ENCODE measurements at regions not wholly inside any gene's neighbourhood (a gene's known extent, or its start where the extent isn't known, plus 50 kb on each side); places are given as distances from the start of the nearest gene placed in this dataset.

DNA sequence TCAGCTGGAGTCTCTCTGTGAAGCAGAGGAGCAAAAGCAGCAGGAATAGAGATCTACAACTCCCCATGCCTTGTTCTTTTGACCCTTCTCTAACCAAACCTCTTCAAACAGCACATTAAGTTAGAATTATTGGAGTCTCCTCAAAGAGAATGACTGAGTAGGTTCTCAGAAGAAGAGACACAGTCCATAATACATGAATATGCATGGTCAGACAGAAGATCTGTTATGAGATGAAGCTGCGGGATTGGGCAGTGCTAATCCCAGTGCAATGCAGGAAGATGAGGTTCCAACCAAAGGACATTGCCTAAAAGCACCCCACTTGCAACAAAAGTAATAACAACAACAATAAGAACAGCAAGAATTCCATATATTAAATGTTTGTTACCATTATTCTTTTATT is 887.9 kb upstream of the TENM4 start:
- intact Hi-C loops (cut with DNase I; ENCODE audit: low total_unique reads) (no loop called here), in situ Hi-C loops (cut with MboI; ENCODE audit: low sequenced_read_pairs in 4 of 4) (no loop called here)
- DNase-seq = no peak
- Histone ChIP-seq H3K27ac (no peak overlapping the region), H3K4me1 (no peaks in the 10 kb centered on the region), H3K9me3 (no peaks in the 10 kb centered on the region), H3K4me3 (no peak overlapping the region), H3K27me3 (no peaks in the 10 kb centered on the region), H3K36me3 (no peaks in the 10 kb centered on the region)
- no peak for TF ChIP-seq POLR2A (IDR thresholded peaks at IDR 0.05)
- TF ChIP-seq, protein P1, sequence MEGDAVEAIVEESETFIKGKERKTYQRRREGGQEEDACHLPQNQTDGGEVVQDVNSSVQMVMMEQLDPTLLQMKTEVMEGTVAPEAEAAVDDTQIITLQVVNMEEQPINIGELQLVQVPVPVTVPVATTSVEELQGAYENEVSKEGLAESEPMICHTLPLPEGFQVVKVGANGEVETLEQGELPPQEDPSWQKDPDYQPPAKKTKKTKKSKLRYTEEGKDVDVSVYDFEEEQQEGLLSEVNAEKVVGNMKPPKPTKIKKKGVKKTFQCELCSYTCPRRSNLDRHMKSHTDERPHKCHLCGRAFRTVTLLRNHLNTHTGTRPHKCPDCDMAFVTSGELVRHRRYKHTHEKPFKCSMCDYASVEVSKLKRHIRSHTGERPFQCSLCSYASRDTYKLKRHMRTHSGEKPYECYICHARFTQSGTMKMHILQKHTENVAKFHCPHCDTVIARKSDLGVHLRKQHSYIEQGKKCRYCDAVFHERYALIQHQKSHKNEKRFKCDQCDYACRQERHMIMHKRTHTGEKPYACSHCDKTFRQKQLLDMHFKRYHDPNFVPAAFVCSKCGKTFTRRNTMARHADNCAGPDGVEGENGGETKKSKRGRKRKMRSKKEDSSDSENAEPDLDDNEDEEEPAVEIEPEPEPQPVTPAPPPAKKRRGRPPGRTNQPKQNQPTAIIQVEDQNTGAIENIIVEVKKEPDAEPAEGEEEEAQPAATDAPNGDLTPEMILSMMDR (IDR thresholded peaks at IDR 0.05 in 4 of 5, conservative IDR thresholded peaks at IDR 0.05 in 1 of 5) = no peak
- ATAC-seq = no peak

DNA sequence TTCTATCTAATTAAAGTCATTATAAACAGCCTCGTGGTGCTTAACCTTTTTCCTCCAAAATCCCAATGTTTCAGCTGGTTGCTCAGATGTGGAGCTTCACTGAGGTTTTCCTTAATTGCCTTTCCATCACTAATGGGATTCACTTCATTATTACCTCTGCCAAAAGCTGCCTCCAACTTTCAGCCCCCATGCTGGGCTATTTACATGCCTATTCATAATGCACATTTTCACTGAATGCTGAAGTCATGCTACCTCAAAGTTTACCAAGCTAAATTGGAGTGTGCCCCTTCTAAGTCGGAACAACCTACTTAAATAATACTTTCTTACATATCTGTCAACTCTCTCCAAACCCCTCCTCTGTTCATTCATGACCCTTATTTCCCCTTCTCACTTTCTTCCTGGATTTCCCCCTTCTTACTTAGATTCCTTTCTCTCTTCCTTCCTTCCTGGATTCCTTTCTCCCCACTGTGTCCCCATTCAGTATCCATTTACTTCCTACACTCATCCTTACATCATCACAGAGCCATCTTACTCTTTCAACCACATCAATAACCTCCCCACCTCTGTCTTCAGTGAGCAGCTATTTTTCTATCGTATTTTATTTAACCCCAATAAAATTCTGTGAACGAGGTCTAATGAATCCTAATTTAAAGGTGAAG is 887.3 kb upstream of the TENM4 start:
- no peak for ATAC-seq

DNA sequence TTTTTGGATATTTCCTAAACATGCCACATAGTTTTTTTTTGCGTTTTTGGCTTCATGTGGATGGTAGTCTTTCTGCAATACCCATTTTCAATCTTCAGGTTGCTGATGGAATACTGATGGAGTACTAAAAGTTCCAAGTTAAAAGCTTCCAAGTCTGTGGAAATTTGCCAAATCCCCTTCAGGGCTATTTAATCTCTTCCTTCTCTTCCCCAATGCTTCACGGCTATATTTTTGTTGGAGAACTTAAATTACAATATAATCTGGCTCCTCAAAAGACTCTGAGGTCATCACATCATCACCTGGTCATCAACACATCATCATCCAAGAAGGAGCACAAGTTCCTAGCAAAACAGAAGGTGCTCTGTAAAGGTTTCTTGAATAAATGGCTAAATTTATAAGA is 881.0 kb upstream of the TENM4 start:
- H3K9me3 ChIP-seq = no peaks in the 10 kb centered on the region
- no peaks in the 10 kb centered on the region for H3K27me3 ChIP-seq
- no peaks in the 10 kb centered on the region for H3K36me3 ChIP-seq
- no peak overlapping the region for H3K27ac ChIP-seq
- no peaks in the 10 kb centered on the region for H3K4me1 ChIP-seq
- in situ Hi-C loops (cut with MboI; ENCODE audit: low sequenced_read_pairs in 4 of 4) (no loop called here), intact Hi-C loops (cut with DNase I; ENCODE audit: low total_unique reads) (no loop called here)
- ATAC-seq = no peak
- H3K4me3 ChIP-seq = no peak overlapping the region
- TF ChIP-seq POLR2A (IDR thresholded peaks at IDR 0.05) = no peak
- TF ChIP-seq, protein P1 (IDR thresholded peaks at IDR 0.05 in 4 of 5, conservative IDR thresholded peaks at IDR 0.05 in 1 of 5) = no peak
- DNase-seq = no peak

More for the DNA sequence above, 887.3 kb upstream of the TENM4 start:
- TF ChIP-seq, protein P1 (IDR thresholded peaks at IDR 0.05 in 4 of 5, conservative IDR thresholded peaks at IDR 0.05 in 1 of 5) = no peak
- TF ChIP-seq POLR2A (IDR thresholded peaks at IDR 0.05) = no peak
- intact Hi-C loops (cut with DNase I; ENCODE audit: low total_unique reads) (no loop called here), in situ Hi-C loops (cut with MboI; ENCODE audit: low sequenced_read_pairs in 4 of 4) (no loop called here)
- no peaks in the 10 kb centered on the region for H3K9me3 ChIP-seq
- H3K4me3 ChIP-seq = no peak overlapping the region
- no peak overlapping the region for H3K27ac ChIP-seq
- H3K4me1 ChIP-seq = no peaks in the 10 kb centered on the region
- no peaks in the 10 kb centered on the region for H3K27me3 ChIP-seq
- DNase-seq = no peak
- no peaks in the 10 kb centered on the region for H3K36me3 ChIP-seq

DNA sequence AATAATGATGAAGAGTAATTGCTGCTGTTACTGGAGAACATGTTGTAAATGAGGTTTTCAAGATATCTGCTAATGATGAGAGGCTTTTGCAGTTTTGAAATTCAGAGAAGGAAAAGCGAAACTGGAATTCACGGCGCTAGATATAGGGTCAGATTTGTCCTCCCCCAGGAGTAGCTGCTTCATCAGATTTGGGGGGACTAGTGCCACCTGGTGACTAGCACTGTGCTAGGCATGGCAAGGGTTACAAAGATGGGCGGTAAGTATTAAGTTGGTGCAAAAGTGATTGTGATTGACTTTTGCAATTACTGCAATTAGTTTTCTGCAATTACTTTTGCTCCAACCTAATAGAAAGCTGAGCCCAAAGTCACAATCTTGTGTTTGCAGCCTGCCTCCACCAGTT is 879.9 kb upstream of the TENM4 start:
- Histone ChIP-seq H3K27me3 (no peaks in the 10 kb centered on the region), H3K36me3 (no peaks in the 10 kb centered on the region), H3K9me3 (no peaks in the 10 kb centered on the region), H3K4me1 (no peaks in the 10 kb centered on the region), H3K27ac (no peak overlapping the region), H3K4me3 (no peak overlapping the region)
- ATAC-seq (no peak), DNase-seq (no peak)
- intact Hi-C loops (cut with DNase I; ENCODE audit: low total_unique reads) (no loop called here), in situ Hi-C loops (cut with MboI; ENCODE audit: low sequenced_read_pairs in 4 of 4) (no loop called here)
- no peak for TF ChIP-seq POLR2A (IDR thresholded peaks at IDR 0.05)
- TF ChIP-seq, protein P1 (IDR thresholded peaks at IDR 0.05 in 4 of 5, conservative IDR thresholded peaks at IDR 0.05 in 1 of 5) = no peak

DNA sequence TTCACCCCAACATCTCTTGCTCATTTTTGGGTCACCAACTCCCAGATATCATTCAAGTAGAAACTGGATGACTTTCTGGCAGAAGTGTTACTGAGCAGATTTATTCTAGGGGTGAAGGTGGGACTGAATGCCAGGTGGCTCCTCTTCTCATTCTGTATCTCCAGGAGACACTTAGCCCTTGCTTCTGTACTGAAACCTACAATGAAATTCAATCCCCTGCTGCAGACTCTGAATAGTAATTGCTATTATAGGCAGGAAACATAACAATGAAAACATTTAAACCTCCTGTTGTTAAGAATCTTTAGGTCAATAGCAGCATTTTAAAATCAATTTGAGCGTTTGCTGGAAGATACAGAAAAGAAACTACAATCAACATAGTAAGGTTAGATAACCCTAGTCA is 879.4 kb upstream of the TENM4 start:
- Histone ChIP-seq H3K36me3 (no peaks in the 10 kb centered on the region), H3K27me3 (no peaks in the 10 kb centered on the region), H3K4me3 (no peak overlapping the region), H3K9me3 (no peaks in the 10 kb centered on the region), H3K4me1 (no peaks in the 10 kb centered on the region), H3K27ac (no peak overlapping the region)
- TF ChIP-seq, protein P1 (IDR thresholded peaks at IDR 0.05 in 4 of 5, conservative IDR thresholded peaks at IDR 0.05 in 1 of 5) = no peak
- TF ChIP-seq POLR2A (IDR thresholded peaks at IDR 0.05) = no peak
- intact Hi-C loops (cut with DNase I; ENCODE audit: low total_unique reads) = no loop called here
- no peak for ATAC-seq
- in situ Hi-C loops (cut with MboI; ENCODE audit: low sequenced_read_pairs in 4 of 4) = no loop called here
- DNase-seq = no peak

All from gastrocnemius medialis (tissue), 4 donors.